ENCODE measurements at regions not wholly inside any gene's neighbourhood (a gene's known extent, or its start where the extent isn't known, plus 50 kb on each side); places are given as distances from the start of the nearest gene placed in this dataset.

GRCh38 chr1:81577004-81577697 lies 223.6 kb upstream of the ADGRL2 start:
- Histone ChIP-seq H3K36me3 (no peaks in the 10 kb centered on the region), H3K27ac (no peak overlapping the region), H3K4me3 (ENCODE audit: low read depth in 1 of 2, low read length in 1 of 2) (no peak overlapping the region), H3K4me1 (ENCODE audit: control insufficient read depth in 1 of 2, insufficient read depth in 1 of 2, low read depth in 1 of 2, low read length in 1 of 2) (no peaks in the 10 kb centered on the region), H3K27me3 (no peaks in the 10 kb centered on the region), H3K9me3 (no peaks in the 10 kb centered on the region)
- TF ChIP-seq CTCF (IDR thresholded peaks at IDR 0.05): no peak

- Histone ChIP-seq H3K9me3 (no peaks in the 10 kb centered on the region), H3K27ac (no peak overlapping the region), H3K4me1 (ENCODE audit: control insufficient read depth in 1 of 2, insufficient read depth in 1 of 2, low read depth in 1 of 2, low read length in 1 of 2) (no peaks in the 10 kb centered on the region), H3K4me3 (ENCODE audit: low read depth in 1 of 2, low read length in 1 of 2) (no peak overlapping the region), H3K27me3 (no peaks in the 10 kb centered on the region), H3K36me3 (no peaks in the 10 kb centered on the region)
- no peak for TF ChIP-seq CTCF (IDR thresholded peaks at IDR 0.05)
Observed at GRCh38 chr1:81574408-81574807, 226.3 kb upstream of the ADGRL2 start.

GRCh38 chr1:81573458-81573857 lies 227.3 kb upstream of the ADGRL2 start:
- H3K27ac ChIP-seq: no peak overlapping the region
- TF ChIP-seq CTCF (IDR thresholded peaks at IDR 0.05): no peak
- H3K4me3 ChIP-seq (ENCODE audit: low read depth in 1 of 2, low read length in 1 of 2): no peak overlapping the region
- no peaks in the 10 kb centered on the region for H3K9me3 ChIP-seq
- H3K36me3 ChIP-seq: no peaks in the 10 kb centered on the region
- no peaks in the 10 kb centered on the region for H3K4me1 ChIP-seq (ENCODE audit: control insufficient read depth in 1 of 2, insufficient read depth in 1 of 2, low read depth in 1 of 2, low read length in 1 of 2)
- no peaks in the 10 kb centered on the region for H3K27me3 ChIP-seq

- no peaks in the 10 kb centered on the region for H3K4me1 ChIP-seq (ENCODE audit: control insufficient read depth in 1 of 2, insufficient read depth in 1 of 2, low read depth in 1 of 2, low read length in 1 of 2)
- H3K9me3 ChIP-seq: no peaks in the 10 kb centered on the region
- no peak for TF ChIP-seq CTCF (IDR thresholded peaks at IDR 0.05)
- H3K36me3 ChIP-seq: no peaks in the 10 kb centered on the region
- no peak overlapping the region for H3K27ac ChIP-seq
- no peaks in the 10 kb centered on the region for H3K27me3 ChIP-seq
- no peak overlapping the region for H3K4me3 ChIP-seq (ENCODE audit: low read depth in 1 of 2, low read length in 1 of 2)
Observed at GRCh38 chr1:81571946-81572345, 228.8 kb upstream of the ADGRL2 start.

GRCh38 chr1:81569761-81570160 lies 231.0 kb upstream of the ADGRL2 start:
- Histone ChIP-seq H3K27ac (no peak overlapping the region), H3K4me3 (ENCODE audit: low read depth in 1 of 2, low read length in 1 of 2) (no peak overlapping the region), H3K4me1 (ENCODE audit: control insufficient read depth in 1 of 2, insufficient read depth in 1 of 2, low read depth in 1 of 2, low read length in 1 of 2) (no peaks in the 10 kb centered on the region), H3K27me3 (no peaks in the 10 kb centered on the region), H3K9me3 (no peaks in the 10 kb centered on the region), H3K36me3 (no peaks in the 10 kb centered on the region)
- TF ChIP-seq CTCF (IDR thresholded peaks at IDR 0.05): no peak

Data from neutrophil (primary cell).